Activated naive CD8-positive, alpha-beta T cell treated with anti-CD3 and anti-CD28 coated beads, Interleukin-2, amount 10 ng/mL, durations not matched to agents 7 days and 5 days (primary cell): ENCODE measurements at regions not wholly inside any gene's neighbourhood (a gene's known extent, or its start where the extent isn't known, plus 50 kb on each side); places are given as distances from the start of the nearest gene placed in this dataset.

Experiments used
- ATAC-seq: fragments of 150-1000 bp; cut with Tn5 transposase; one replicate; pipeline ENCODE4 v1.10.0; 2021; ENCODE audit warnings: low read depth, moderate library complexity
- POLR2A ChIA-PET: fragments of 350-600 bp; sonication (Branson Sonifier 250); formaldehyde crosslinking; loops from one replicate; lab custom pipeline; 2021; ENCODE audit warnings: antibody characterized with exemption; lab: Charles Lee
- DNase-seq: peaks from one replicate; pipeline ENCODE4 v3.0.0; 2021
- H3K27ac Mint-ChIP-seq: one replicate; pipeline ENCODE4 v1.8.0; 2022; ENCODE audit warnings: mild to moderate bottlenecking, mixed read lengths
- H3K27me3 Mint-ChIP-seq: one replicate; pipeline ENCODE4 v1.8.0; 2022; ENCODE audit warnings: mild to moderate bottlenecking, moderate library complexity, mixed read lengths
- H3K36me3 Mint-ChIP-seq: one replicate; pipeline ENCODE4 v1.8.0; 2021; ENCODE audit warnings: mild to moderate bottlenecking, mixed read lengths
- H3K4me1 Mint-ChIP-seq: one replicate; pipeline ENCODE4 v1.8.0; 2021; ENCODE audit warnings: mixed read lengths
- H3K4me3 Mint-ChIP-seq: one replicate; pipeline ENCODE4 v1.8.0; 2022; ENCODE audit warnings: mild to moderate bottlenecking, moderate library complexity, mixed read lengths
- H3K9me3 Mint-ChIP-seq: one replicate; pipeline ENCODE4 v1.8.0; 2021; ENCODE audit warnings: mixed read lengths

GRCh38 chr15:61422773-61423172, 193.7 kb upstream of the RORA start:
- ATAC-seq: no peak
- no peak overlapping the region for H3K4me3 Mint-ChIP-seq
- POLR2A ChIA-PET: no interaction called here

GRCh38 chr15:61421938-61422337, 192.8 kb upstream of the RORA start:
- POLR2A ChIA-PET: no interaction called here

More at GRCh38 chr15:61422773-61423172, 193.7 kb upstream of the RORA start:
- peaks cover 21% of the 10 kb centered on the region for H3K27me3 Mint-ChIP-seq
- no peak overlapping the region for H3K27ac Mint-ChIP-seq
- no peaks in the 10 kb centered on the region for H3K9me3 Mint-ChIP-seq
- no peaks in the 10 kb centered on the region for H3K36me3 Mint-ChIP-seq
- H3K4me1 Mint-ChIP-seq: no peaks in the 10 kb centered on the region
- no peak for DNase-seq

GRCh38 chr15:61421470-61421869, 192.4 kb upstream of the RORA start:
- peaks cover 21% of the 10 kb centered on the region for H3K27me3 Mint-ChIP-seq

More at GRCh38 chr15:61421938-61422337, 192.8 kb upstream of the RORA start:
- Mint-ChIP-seq H3K27ac (no peak overlapping the region), H3K27me3 (peaks cover 21% of the 10 kb centered on the region), H3K4me3 (no peak overlapping the region), H3K9me3 (no peaks in the 10 kb centered on the region), H3K4me1 (no peaks in the 10 kb centered on the region), H3K36me3 (no peaks in the 10 kb centered on the region)
- no peak for DNase-seq
- no peak for ATAC-seq

GRCh38 chr15:61420546-61420945, 191.4 kb upstream of the RORA start:
- Mint-ChIP-seq H3K9me3 (no peaks in the 10 kb centered on the region), H3K4me3 (no peak overlapping the region), H3K27ac (no peak overlapping the region), H3K36me3 (no peaks in the 10 kb centered on the region), H3K27me3 (peaks cover 14% of the 10 kb centered on the region), H3K4me1 (no peaks in the 10 kb centered on the region)
- DNase-seq (no peak), ATAC-seq (no peak)
- POLR2A ChIA-PET: no interaction called here

More at GRCh38 chr15:61421470-61421869, 192.4 kb upstream of the RORA start:
- H3K4me1 Mint-ChIP-seq: no peaks in the 10 kb centered on the region
- no peaks in the 10 kb centered on the region for H3K36me3 Mint-ChIP-seq
- ATAC-seq (no peak), DNase-seq (no peak)
- H3K27ac Mint-ChIP-seq: no peak overlapping the region
- no peak overlapping the region for H3K4me3 Mint-ChIP-seq
- no peaks in the 10 kb centered on the region for H3K9me3 Mint-ChIP-seq
- POLR2A ChIA-PET: no interaction called here

- no peak for ATAC-seq
- Mint-ChIP-seq H3K4me1 (no peaks in the 10 kb centered on the region), H3K4me3 (no peak overlapping the region), H3K27me3 (peaks cover 3% of the 10 kb centered on the region), H3K27ac (no peak overlapping the region), H3K36me3 (no peaks in the 10 kb centered on the region), H3K9me3 (no peaks in the 10 kb centered on the region)
- POLR2A ChIA-PET: no interaction called here
- no peak for DNase-seq
These were observed 186.6 kb upstream of the RORA start for GRCh38 chr15:61415617-61416120.

- no peak overlapping the region for H3K27ac Mint-ChIP-seq
- no peaks in the 10 kb centered on the region for H3K36me3 Mint-ChIP-seq
- H3K27me3 Mint-ChIP-seq: peaks cover 13% of the 10 kb centered on the region
- DNase-seq: no peak
- ATAC-seq: no peak
- POLR2A ChIA-PET: no interaction called here
- H3K4me3 Mint-ChIP-seq: no peak overlapping the region
- H3K9me3 Mint-ChIP-seq: no peaks in the 10 kb centered on the region
- H3K4me1 Mint-ChIP-seq: no peaks in the 10 kb centered on the region
These were observed 182.9 kb upstream of the RORA start for GRCh38 chr15:61411902-61412510.

GRCh38 chr15:61410662-61411061, 181.6 kb upstream of the RORA start:
- DNase-seq: no peak
- no peaks in the 10 kb centered on the region for H3K4me1 Mint-ChIP-seq
- peaks cover 13% of the 10 kb centered on the region for H3K27me3 Mint-ChIP-seq
- POLR2A ChIA-PET: no interaction called here
- H3K36me3 Mint-ChIP-seq: no peaks in the 10 kb centered on the region
- H3K9me3 Mint-ChIP-seq: no peaks in the 10 kb centered on the region
- H3K4me3 Mint-ChIP-seq: no peak overlapping the region
- ATAC-seq: no peak
- no peak overlapping the region for H3K27ac Mint-ChIP-seq

- no peaks in the 10 kb centered on the region for H3K9me3 Mint-ChIP-seq
- no peak for ATAC-seq
- POLR2A ChIA-PET: no interaction called here
- no peak for DNase-seq
- H3K4me1 Mint-ChIP-seq: no peaks in the 10 kb centered on the region
- H3K27me3 Mint-ChIP-seq: peaks cover 20% of the 10 kb centered on the region
- no peak overlapping the region for H3K4me3 Mint-ChIP-seq
- no peaks in the 10 kb centered on the region for H3K36me3 Mint-ChIP-seq
- H3K27ac Mint-ChIP-seq: no peak overlapping the region
These were observed 175.5 kb upstream of the RORA start for GRCh38 chr15:61404567-61404966.

- Mint-ChIP-seq H3K27ac (no peak overlapping the region), H3K27me3 (peaks cover 20% of the 10 kb centered on the region), H3K9me3 (no peaks in the 10 kb centered on the region), H3K36me3 (no peaks in the 10 kb centered on the region), H3K4me1 (no peaks in the 10 kb centered on the region), H3K4me3 (no peak overlapping the region)
- no peak for DNase-seq
- POLR2A ChIA-PET: no interaction called here
- ATAC-seq: no peak
These were observed 174.8 kb upstream of the RORA start for GRCh38 chr15:61403884-61404283.

GRCh38 chr15:61401903-61402698, 173.0 kb upstream of the RORA start:
- H3K9me3 Mint-ChIP-seq: no peaks in the 10 kb centered on the region
- DNase-seq (no peak), ATAC-seq (no peak)
- H3K4me1 Mint-ChIP-seq: no peaks in the 10 kb centered on the region
- H3K36me3 Mint-ChIP-seq: no peaks in the 10 kb centered on the region
- H3K27ac Mint-ChIP-seq: no peak overlapping the region
- H3K4me3 Mint-ChIP-seq: no peak overlapping the region
- POLR2A ChIA-PET: no interaction called here
- H3K27me3 Mint-ChIP-seq: peaks cover 9% of the 10 kb centered on the region

GRCh38 chr15:61398310-61398709, 169.2 kb upstream of the RORA start:
- no peak overlapping the region for H3K4me3 Mint-ChIP-seq
- H3K27ac Mint-ChIP-seq: no peak overlapping the region
- H3K4me1 Mint-ChIP-seq: no peaks in the 10 kb centered on the region
- peaks cover 13% of the 10 kb centered on the region for H3K27me3 Mint-ChIP-seq
- ATAC-seq (no peak), DNase-seq (no peak)
- POLR2A ChIA-PET: no interaction called here
- H3K9me3 Mint-ChIP-seq: no peaks in the 10 kb centered on the region
- no peaks in the 10 kb centered on the region for H3K36me3 Mint-ChIP-seq

- Mint-ChIP-seq H3K4me1 (no peaks in the 10 kb centered on the region), H3K27ac (no peak overlapping the region), H3K4me3 (no peak overlapping the region), H3K27me3 (peaks cover 8% of the 10 kb centered on the region), H3K36me3 (no peaks in the 10 kb centered on the region), H3K9me3 (no peaks in the 10 kb centered on the region)
- POLR2A ChIA-PET: no interaction called here
- ATAC-seq (no peak), DNase-seq (no peak)
These were observed 167.3 kb upstream of the RORA start for GRCh38 chr15:61396235-61396919.

- Mint-ChIP-seq H3K4me3 (no peak overlapping the region), H3K27me3 (peaks cover 6% of the 10 kb centered on the region), H3K9me3 (no peaks in the 10 kb centered on the region), H3K4me1 (peaks cover 8% of the 10 kb centered on the region), H3K27ac (no peak overlapping the region), H3K36me3 (no peaks in the 10 kb centered on the region)
- POLR2A ChIA-PET: no interaction called here
- ATAC-seq: no peak
- no peak for DNase-seq
These were observed 164.8 kb upstream of the RORA start for GRCh38 chr15:61393949-61394348.
